ENCODE measurements at regions not wholly inside any gene's neighbourhood (a gene's known extent, or its start where the extent isn't known, plus 50 kb on each side); places are given as distances from the start of the nearest gene placed in this dataset.

GRCh38 chr7:25395976-25396375 is 167.7 kb upstream of the NPVF start:
- H3K27ac ChIP-seq = no peak overlapping the region
- H3K4me3 ChIP-seq = no peak overlapping the region
- H3K36me3 ChIP-seq = no peaks in the 10 kb centered on the region
- H3K27me3 ChIP-seq = no peaks in the 10 kb centered on the region
- intact Hi-C loops (cut with DNase I) = loop anchor here in 2 of 4 donors (2.0 to 5.0 kb wide), 2 partner anchors 166 to 167 kb away; no protein-coding TSS in a partner anchor
- H3K4me1 ChIP-seq (ENCODE audit: insufficient read depth) = peaks cover 8% of the 10 kb centered on the region
- TF ChIP-seq EP300 (IDR thresholded peaks at IDR 0.05) (no peak), CTCF (IDR thresholded peaks at IDR 0.05) (no peak), POLR2A (IDR thresholded peaks at IDR 0.05) (no peak)
- 81 to 91% (median 90%) methylated on average over 5 of the region's 5 CpGs for WGBS, 3 donors
- DNase-seq = no peak
- H3K9me3 ChIP-seq = no peaks in the 10 kb centered on the region

- intact Hi-C loops (cut with DNase I) = loop anchor here in 1 of 4 donors (5.0 kb wide), 1 partner anchor 166 kb away; no protein-coding TSS in a partner anchor
Measured at GRCh38 chr7:25396668-25397067, 168.4 kb upstream of the NPVF start.

GRCh38 chr7:25398418-25398817 is 170.1 kb upstream of the NPVF start:
- Histone ChIP-seq H3K4me3 (no peak overlapping the region), H3K27ac (no peak overlapping the region), H3K27me3 (no peaks in the 10 kb centered on the region), H3K4me1 (ENCODE audit: insufficient read depth) (no peaks in the 10 kb centered on the region), H3K9me3 (no peaks in the 10 kb centered on the region), H3K36me3 (no peaks in the 10 kb centered on the region)
- intact Hi-C loops (cut with DNase I) = loop anchor here in 1 of 4 donors (5.0 kb wide), 1 partner anchor 164 kb away; no protein-coding TSS in a partner anchor
- TF ChIP-seq POLR2A (IDR thresholded peaks at IDR 0.05) (no peak), CTCF (IDR thresholded peaks at IDR 0.05) (no peak), EP300 (IDR thresholded peaks at IDR 0.05) (no peak)
- no peak for DNase-seq
- 91 to 93% (median 92%) methylated on average over 5 of the region's 5 CpGs for WGBS, 3 donors

More at GRCh38 chr7:25396668-25397067, 168.4 kb upstream of the NPVF start:
- no peak for DNase-seq
- Histone ChIP-seq H3K4me3 (no peak overlapping the region), H3K27ac (no peak overlapping the region), H3K27me3 (no peaks in the 10 kb centered on the region), H3K36me3 (no peaks in the 10 kb centered on the region), H3K9me3 (no peaks in the 10 kb centered on the region), H3K4me1 (ENCODE audit: insufficient read depth) (peaks cover 8% of the 10 kb centered on the region)
- no peak for TF ChIP-seq EP300 (IDR thresholded peaks at IDR 0.05)
- TF ChIP-seq POLR2A (IDR thresholded peaks at IDR 0.05) = no peak
- no peak for TF ChIP-seq CTCF (IDR thresholded peaks at IDR 0.05)
- 68 to 78% (median 73%) methylated on average over 3 of the region's 3 CpGs for WGBS, 3 donors

- no peaks in the 10 kb centered on the region for H3K9me3 ChIP-seq
- H3K27ac ChIP-seq = no peak overlapping the region
- H3K27me3 ChIP-seq = no peaks in the 10 kb centered on the region
- DNase-seq = no peak
- 88 to 89% (median 89%) methylated on average over 8 of the region's 8 CpGs for WGBS, 3 donors
- TF ChIP-seq POLR2A (IDR thresholded peaks at IDR 0.05) = no peak
- no peak for TF ChIP-seq CTCF (IDR thresholded peaks at IDR 0.05)
- TF ChIP-seq EP300 (IDR thresholded peaks at IDR 0.05) = no peak
- H3K36me3 ChIP-seq = no peaks in the 10 kb centered on the region
- H3K4me1 ChIP-seq (ENCODE audit: insufficient read depth) = no peaks in the 10 kb centered on the region
- H3K4me3 ChIP-seq = no peak overlapping the region
- intact Hi-C loops (cut with DNase I) = loop anchor here in 1 of 4 donors (5.0 kb wide), 1 partner anchor 163 kb away; no protein-coding TSS in a partner anchor
Measured at GRCh38 chr7:25399000-25399750, 170.9 kb upstream of the NPVF start.
